ENCODE measurements at regions not wholly inside any gene's neighbourhood (a gene's known extent, or its start where the extent isn't known, plus 50 kb on each side); places are given as distances from the start of the nearest gene placed in this dataset.

DNA sequence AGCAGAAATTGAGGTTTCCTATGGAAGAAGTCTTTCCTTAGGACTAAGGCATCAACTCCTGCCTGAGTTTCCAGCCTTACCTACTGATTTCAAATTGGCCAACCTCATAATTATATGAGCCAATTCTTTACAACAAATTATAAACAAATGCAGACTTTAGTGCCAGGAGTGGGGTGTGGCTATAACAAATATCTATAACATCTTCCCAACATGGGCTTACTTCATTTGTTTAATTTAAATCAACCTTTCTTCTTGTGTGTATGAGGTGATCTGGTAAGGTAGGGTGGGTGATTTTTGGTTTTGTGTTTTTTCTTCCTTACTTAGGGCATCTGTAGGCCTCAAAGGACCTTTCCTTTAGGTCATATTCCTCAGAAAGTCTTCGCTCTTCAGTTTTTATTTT lies 354.9 kb downstream of the SHANK2 start:
- H3K4me1 ChIP-seq (ENCODE audit: control insufficient read depth in 1 of 2, insufficient read depth in 2 of 2, low read length in 2 of 2) = no peaks in the 10 kb centered on the region
- TF ChIP-seq, protein P1, sequence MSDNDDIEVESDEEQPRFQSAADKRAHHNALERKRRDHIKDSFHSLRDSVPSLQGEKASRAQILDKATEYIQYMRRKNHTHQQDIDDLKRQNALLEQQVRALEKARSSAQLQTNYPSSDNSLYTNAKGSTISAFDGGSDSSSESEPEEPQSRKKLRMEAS (IDR thresholded peaks at IDR 0.05) = no peak
- TF ChIP-seq, protein P2, sequence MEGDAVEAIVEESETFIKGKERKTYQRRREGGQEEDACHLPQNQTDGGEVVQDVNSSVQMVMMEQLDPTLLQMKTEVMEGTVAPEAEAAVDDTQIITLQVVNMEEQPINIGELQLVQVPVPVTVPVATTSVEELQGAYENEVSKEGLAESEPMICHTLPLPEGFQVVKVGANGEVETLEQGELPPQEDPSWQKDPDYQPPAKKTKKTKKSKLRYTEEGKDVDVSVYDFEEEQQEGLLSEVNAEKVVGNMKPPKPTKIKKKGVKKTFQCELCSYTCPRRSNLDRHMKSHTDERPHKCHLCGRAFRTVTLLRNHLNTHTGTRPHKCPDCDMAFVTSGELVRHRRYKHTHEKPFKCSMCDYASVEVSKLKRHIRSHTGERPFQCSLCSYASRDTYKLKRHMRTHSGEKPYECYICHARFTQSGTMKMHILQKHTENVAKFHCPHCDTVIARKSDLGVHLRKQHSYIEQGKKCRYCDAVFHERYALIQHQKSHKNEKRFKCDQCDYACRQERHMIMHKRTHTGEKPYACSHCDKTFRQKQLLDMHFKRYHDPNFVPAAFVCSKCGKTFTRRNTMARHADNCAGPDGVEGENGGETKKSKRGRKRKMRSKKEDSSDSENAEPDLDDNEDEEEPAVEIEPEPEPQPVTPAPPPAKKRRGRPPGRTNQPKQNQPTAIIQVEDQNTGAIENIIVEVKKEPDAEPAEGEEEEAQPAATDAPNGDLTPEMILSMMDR (IDR thresholded peaks at IDR 0.05 in 2 of 3, conservative IDR thresholded peaks at IDR 0.05 in 1 of 3; ENCODE audit: borderline replicate concordance in 1 of 3, insufficient read depth in 1 of 3, low read depth in 2 of 3, low read length in 2 of 3) = no peak
- TF ChIP-seq ZFX (IDR thresholded peaks at IDR 0.05) (no peak), FOSL1 (IDR thresholded peaks at IDR 0.05; ENCODE audit: low read depth) (no peak), ZNF274 (IDR thresholded peaks at IDR 0.05; ENCODE audit: low read depth, low read length) (no peak), JUND (IDR thresholded peaks at IDR 0.05) (no peak), EZH2phosphoT487 (IDR thresholded peaks at IDR 0.05; ENCODE audit: borderline replicate concordance) (no peak), ELF1 (IDR thresholded peaks at IDR 0.05; ENCODE audit: borderline replicate concordance, low read depth) (no peak), POLR2AphosphoS5 (IDR thresholded peaks at IDR 0.05; ENCODE audit: low read depth, low read length) (no peak), POLR2A (IDR thresholded peaks at IDR 0.05; ENCODE audit: borderline replicate concordance, extremely low read depth, insufficient read depth, insufficient read length) (no peak), SIN3A (IDR thresholded peaks at IDR 0.05; ENCODE audit: low read depth) (no peak), EZH2 (IDR thresholded peaks at IDR 0.05) (no peak)
- TF ChIP-seq, protein P3, sequence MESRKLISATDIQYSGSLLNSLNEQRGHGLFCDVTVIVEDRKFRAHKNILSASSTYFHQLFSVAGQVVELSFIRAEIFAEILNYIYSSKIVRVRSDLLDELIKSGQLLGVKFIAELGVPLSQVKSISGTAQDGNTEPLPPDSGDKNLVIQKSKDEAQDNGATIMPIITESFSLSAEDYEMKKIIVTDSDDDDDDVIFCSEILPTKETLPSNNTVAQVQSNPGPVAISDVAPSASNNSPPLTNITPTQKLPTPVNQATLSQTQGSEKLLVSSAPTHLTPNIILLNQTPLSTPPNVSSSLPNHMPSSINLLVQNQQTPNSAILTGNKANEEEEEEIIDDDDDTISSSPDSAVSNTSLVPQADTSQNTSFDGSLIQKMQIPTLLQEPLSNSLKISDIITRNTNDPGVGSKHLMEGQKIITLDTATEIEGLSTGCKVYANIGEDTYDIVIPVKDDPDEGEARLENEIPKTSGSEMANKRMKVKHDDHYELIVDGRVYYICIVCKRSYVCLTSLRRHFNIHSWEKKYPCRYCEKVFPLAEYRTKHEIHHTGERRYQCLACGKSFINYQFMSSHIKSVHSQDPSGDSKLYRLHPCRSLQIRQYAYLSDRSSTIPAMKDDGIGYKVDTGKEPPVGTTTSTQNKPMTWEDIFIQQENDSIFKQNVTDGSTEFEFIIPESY (IDR thresholded peaks at IDR 0.05; ENCODE audit: extremely low read depth, insufficient replicate concordance, low read length) = no peak
- TF ChIP-seq, protein P4, sequence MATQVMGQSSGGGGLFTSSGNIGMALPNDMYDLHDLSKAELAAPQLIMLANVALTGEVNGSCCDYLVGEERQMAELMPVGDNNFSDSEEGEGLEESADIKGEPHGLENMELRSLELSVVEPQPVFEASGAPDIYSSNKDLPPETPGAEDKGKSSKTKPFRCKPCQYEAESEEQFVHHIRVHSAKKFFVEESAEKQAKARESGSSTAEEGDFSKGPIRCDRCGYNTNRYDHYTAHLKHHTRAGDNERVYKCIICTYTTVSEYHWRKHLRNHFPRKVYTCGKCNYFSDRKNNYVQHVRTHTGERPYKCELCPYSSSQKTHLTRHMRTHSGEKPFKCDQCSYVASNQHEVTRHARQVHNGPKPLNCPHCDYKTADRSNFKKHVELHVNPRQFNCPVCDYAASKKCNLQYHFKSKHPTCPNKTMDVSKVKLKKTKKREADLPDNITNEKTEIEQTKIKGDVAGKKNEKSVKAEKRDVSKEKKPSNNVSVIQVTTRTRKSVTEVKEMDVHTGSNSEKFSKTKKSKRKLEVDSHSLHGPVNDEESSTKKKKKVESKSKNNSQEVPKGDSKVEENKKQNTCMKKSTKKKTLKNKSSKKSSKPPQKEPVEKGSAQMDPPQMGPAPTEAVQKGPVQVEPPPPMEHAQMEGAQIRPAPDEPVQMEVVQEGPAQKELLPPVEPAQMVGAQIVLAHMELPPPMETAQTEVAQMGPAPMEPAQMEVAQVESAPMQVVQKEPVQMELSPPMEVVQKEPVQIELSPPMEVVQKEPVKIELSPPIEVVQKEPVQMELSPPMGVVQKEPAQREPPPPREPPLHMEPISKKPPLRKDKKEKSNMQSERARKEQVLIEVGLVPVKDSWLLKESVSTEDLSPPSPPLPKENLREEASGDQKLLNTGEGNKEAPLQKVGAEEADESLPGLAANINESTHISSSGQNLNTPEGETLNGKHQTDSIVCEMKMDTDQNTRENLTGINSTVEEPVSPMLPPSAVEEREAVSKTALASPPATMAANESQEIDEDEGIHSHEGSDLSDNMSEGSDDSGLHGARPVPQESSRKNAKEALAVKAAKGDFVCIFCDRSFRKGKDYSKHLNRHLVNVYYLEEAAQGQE (IDR thresholded peaks at IDR 0.05; ENCODE audit: low read depth) = no peak
- TF ChIP-seq, protein P5, sequence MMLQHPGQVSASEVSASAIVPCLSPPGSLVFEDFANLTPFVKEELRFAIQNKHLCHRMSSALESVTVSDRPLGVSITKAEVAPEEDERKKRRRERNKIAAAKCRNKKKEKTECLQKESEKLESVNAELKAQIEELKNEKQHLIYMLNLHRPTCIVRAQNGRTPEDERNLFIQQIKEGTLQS (IDR thresholded peaks at IDR 0.05) = no peak
- DNase-seq (ENCODE audit: low read depth, low spot score) (no peak), ATAC-seq (no peak)
- no peaks in the 10 kb centered on the region for H4K20me1 ChIP-seq (ENCODE audit: insufficient read depth)
- H2AFZ ChIP-seq (ENCODE audit: low read depth, low read length, poor library complexity, severe bottlenecking) = no peak overlapping the region
- peaks cover 0 to 9% of the 10 kb centered on the region in 2 experiments; a peak in 1 of 4 replicates for H3K9me3 ChIP-seq (ENCODE audit: control insufficient read depth in 1 of 2, insufficient read depth in 1 of 2, low read depth in 1 of 2, low read length in 2 of 2)
- RAD21 ChIA-PET (ENCODE audit: low non-redundant PET in 1 of 2, low total read pairs in 2 of 2, uncharacterized antibody in 2 of 2, unreplicated experiment in 2 of 2) = no interaction called here
- no peak overlapping the region for H3K4me3 ChIP-seq (replicated peaks in 1 of 2; ENCODE audit: low read depth in 1 of 2, low read length in 2 of 2)
- CTCF ChIA-PET = no interaction called here
- intact Hi-C loops (cut with micrococcal nuclease) = no loop called here
- no peaks in the 10 kb centered on the region for H3K79me2 ChIP-seq (ENCODE audit: insufficient read depth, low read length)
- H3K4me2 ChIP-seq (ENCODE audit: low read length) = no peak overlapping the region
- no peak overlapping the region for H3K27ac ChIP-seq (ENCODE audit: low read depth, low read length)
- BruUV-seq (replicated peaks) = no TSS peak
- no peaks in the 10 kb centered on the region for H3K27me3 ChIP-seq (ENCODE audit: insufficient read depth, low read length)
- H3K9ac ChIP-seq (ENCODE audit: low read length) = no peak overlapping the region
- no peaks in the 10 kb centered on the region for H3K9me2 ChIP-seq (ENCODE audit: insufficient read depth)
- no peaks in the 10 kb centered on the region for H3K36me3 ChIP-seq (ENCODE audit: control insufficient read depth in 1 of 2, insufficient read depth in 2 of 2, low read length in 2 of 2)
- POLR2A ChIA-PET = no interaction called here
